ENCODE measurements at regions not wholly inside any gene's neighbourhood (a gene's known extent, or its start where the extent isn't known, plus 50 kb on each side); places are given as distances from the start of the nearest gene placed in this dataset.

- TF ChIP-seq EP300 (IDR thresholded peaks at IDR 0.05) (no peak), POLR2A (IDR thresholded peaks at IDR 0.05) (no peak), CTCF (IDR thresholded peaks at IDR 0.05) (no peak)
These were observed 167.2 kb upstream of the PROX1 start for GRCh38 chr1:213820362-213821149.
